T-helper 2 cell (primary cell): ENCODE measurements at regions not wholly inside any gene's neighbourhood (a gene's known extent, or its start where the extent isn't known, plus 50 kb on each side); places are given as distances from the start of the nearest gene placed in this dataset.
"Not testable (repeated sequence)": the region's sequence is repeated elsewhere in the genome, so short reads cannot be mapped to it uniquely, and the experiment has no call there.

Source experiments
- DNase-seq, 5 experiments: peaks; one replicate each; pipeline versions ENCODE4 v3.0.0 to v3.0.0-alpha.2; 2012 to 2022

DNA sequence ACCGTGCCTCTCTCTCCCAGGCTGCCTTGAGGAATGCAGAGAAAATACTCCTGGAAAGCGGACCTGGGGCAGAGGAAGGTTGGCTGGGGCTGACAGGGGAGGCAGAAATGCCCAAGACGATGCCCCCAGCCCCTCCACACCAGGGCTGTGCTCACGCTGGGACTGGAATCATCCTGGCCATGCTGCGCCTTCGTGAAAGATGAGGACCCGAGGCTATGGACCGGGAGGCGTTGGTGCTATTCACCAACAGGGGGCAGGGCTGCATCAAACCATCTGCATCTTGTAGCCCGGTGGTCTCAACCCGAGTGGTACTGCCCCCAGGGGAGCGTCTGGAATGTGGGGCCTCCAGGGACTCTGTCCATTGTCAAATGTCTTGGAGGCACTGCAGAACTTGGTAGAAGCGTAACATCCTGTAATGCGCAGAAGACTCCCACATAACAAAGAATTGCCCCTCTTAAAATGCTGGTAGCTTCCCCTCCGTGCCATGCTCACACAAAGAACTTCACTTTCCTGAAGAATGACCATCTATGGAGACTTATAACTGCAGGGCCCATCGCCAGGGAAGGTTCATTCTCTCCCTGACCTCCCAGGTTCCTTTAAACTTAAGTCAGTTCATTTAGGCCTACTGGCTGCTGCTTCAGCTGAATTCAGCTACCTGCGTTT, 251.2 kb downstream of the RRAGC start:
- DNase-seq, result peak in 1 of 5 experiments; percentile 14

DNA sequence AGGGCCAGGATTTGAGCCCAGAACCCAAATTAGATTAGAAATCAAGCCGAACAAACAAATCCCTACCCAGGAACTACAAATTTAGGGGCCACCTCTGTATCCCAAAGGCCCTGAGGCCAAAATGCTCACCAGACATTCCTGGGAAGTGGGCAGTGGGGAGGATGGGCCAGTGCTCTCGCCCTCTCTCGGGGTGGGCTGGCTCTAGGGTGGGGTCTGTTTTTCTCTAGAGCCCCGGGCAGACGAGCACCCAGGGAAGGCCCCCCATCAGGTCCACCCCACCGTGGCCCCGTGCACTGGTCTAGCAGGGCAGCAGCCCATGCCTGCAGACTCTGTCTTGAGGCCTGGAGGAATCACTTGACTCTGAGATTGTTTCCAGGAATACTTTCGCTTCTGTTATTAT, 252.0 kb downstream of the RRAGC start:
- DNase-seq, result no peak

DNA sequence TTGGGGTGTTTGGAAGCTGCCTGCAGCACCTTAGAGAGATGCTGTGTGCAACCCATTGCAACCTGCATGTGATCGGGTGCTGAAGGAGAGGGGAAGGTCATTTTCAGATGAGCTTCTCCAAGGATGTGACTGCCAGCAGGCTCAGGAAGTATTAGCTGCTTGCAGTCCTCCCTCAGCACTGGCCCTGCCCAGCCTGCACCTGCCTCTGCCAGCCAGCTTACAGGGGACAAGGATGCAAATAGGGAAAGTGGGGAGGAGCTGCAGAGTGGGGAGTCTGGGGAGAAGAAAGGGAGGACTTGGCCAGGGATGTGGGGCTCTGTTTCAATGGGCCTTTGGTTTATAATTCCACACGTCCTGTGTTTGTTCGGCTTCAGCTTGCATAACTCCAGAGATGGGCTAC, 254.5 kb downstream of the RRAGC start:
- DNase-seq, result no peak

DNA sequence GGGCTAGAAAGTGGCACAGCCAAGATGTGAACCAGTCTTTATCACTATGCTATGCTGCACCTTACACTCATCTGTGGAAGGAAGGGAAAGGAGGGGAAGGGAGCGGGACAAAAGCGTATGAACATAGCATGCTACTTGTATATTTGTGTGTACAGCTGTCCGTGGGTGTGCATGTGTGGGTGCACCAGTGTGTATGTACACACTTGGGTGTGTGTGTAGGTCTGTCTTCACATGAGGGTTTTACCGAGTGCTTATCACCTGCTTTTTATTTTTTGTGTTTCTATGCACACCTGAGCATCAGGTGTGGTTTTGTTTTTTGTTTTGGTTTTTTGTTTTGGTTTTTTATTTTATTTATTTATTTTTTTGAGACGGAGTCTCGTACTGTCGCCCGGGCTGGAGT, 255.7 kb downstream of the RRAGC start:
- DNase-seq, result no peak

DNA sequence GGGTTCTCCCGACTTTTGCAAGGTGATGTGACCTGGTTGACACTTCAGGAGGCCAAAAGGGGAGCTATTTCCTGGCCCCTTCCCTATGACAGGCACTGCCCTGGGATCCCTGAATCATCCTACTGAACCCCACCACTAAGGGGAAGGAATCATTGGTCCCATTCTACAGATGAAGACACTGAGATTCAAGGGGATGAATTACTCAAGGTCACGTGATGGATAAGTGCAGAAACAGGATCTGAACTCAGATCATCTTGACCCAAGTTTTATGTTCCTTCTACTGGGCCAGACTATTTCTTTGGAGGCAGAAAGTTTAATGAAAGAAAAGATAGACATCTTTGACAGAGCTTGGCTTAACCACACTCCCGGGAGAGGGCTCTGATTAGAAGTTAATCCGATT, 258.7 kb downstream of the RRAGC start:
- DNase-seq, result no peak

DNA sequence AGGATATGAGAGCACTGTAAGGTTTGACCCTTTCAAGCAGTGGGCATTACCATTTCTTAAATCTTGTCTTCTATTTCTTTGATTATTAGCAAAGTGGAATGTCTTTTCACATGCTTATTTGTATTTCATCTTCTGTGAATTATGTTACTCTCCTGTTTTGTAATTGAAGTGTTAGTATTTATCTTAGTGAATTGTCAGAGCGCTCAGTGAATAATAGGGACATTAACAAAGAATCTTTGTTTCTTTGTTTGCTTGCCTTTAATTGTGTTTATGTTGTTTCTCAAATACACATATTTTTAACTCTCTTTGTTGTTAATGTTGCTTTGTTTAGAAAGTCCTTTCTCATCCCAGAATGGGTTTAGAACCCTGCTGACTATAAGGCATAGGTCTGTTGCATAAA, 259.3 kb downstream of the RRAGC start:
- DNase-seq, result no peak

DNA sequence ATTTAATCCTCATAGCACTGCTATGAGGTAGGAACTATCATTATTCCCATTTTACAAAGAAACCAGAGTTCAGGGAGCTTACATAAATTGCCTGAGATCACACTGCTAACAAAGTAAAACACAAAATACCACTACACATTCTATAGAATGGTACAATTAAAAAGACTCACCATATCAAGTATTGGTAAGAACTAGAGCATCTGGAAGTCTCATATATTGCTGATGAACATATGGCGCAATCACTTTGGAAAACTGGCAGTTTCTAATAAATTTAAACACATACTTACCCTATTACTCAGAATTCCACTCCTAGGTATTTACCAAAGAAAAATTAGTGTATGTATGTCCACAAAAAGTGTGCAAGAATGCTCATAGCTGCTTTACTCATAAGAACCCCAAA, 261.5 kb downstream of the RRAGC start:
- DNase-seq, result no peak

DNA sequence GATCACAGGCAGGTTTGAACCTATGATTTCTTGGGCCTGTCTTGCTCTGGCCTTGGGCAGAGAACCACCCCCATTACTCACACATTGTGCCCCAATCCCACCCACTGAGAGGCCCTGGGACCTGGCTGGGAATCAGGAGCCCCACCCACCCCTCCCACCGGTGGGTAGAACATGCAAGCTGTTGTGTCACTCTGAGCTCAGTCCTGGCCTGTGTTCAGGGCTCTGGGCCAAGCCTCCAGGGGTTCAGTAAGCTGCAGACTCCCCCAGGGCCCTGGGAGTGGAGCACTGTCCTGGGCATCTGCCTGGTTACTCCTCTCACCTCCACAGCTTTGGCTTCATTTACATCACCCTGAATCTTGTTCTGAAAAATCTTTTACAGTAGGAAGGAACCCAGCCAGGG, 270.5 kb downstream of the RRAGC start:
- no peak for DNase-seq

DNA sequence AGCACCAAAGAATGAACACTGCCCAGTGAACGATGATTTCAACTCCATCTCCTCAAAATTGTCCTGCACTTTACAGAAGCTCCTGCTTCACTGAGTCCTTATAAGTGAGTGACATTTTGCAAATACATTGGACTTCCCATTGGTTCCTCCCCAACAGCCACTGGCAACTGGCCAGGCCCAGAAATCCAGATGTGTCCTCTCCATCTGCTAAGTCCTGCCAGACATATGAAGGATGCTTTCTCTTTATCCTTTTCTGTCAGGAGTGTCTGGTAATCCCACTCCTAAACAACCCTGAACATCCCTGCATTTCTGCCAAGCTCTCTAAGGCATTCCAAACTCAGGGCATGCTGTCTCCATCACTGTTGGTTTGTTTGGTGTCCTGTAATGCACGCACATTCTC, 271.8 kb downstream of the RRAGC start:
- no peak for DNase-seq

DNA sequence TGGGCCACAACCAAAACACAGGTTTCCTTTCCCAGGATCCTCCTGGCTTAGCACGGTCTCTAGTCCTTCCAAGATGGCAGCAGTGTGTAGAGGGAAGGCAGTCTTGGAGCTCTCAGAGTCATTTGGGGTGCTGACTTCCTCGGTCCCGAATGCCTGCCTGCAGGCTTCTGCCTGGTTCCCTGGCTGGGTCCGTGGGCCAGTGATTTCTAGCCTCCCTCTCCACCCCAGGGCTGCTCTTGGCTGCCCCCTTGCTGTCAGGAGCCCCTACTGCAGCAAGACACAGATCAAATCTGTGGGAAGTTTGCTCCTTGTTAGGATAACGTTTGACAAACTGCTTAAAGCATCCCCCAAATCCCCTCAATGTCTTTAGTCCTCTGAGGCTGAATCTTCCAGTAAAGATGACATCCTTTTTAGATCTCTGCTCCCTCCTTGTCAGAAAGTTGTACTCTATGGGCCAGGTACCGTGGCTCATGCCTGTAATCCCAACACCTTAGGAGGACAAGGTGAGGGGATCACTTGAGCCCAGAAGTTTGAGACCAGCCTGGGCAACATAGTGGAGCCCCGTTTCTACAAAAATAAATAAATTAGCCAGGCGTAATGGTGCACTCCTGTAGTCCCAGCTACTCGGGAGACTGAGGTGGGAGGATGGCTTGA, 272.5 kb downstream of the RRAGC start:
- peak in 4 of 5 experiments; percentile 9 to 23 (median 16) for DNase-seq

DNA sequence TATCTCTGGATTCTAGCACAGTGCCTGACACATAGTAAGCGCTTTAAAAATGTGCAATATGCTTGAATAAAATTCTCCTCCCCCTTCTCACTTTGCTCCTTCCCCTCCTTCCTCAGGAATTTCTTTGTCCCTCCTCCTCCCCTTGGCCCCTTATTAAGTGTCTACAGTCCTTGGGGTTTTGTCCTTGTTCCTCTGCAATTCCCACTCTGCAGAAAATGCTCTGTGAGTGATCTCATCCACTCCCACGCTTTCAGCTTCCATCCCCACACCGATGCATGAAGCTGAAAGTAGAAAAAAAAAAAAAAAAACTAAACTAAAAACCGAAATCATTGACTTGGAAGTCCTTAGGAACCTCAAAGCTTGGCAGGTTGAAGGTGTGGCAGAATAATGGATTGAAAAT, 273.6 kb downstream of the RRAGC start:
- DNase-seq, result no peak

DNA sequence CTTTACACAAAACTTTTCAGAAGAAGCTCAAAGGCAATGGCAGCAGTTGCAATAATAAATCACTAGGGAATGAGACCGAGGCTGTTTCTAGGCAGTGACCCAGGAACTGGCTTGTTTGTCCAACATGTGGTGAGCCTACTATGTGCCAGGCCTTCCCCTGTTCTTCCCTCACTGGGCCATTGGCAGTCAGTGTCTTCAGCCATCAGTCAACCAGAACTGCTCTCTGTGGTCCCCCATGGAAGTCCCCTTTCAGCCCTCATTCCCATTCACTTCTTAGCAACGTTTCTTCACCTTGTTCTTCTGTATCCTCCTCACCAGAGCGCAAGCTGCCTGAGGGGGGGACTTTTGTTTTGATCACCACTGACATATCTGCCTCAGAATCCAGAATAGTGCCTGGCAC, 274.1 kb downstream of the RRAGC start:
- DNase-seq, result no peak

DNA sequence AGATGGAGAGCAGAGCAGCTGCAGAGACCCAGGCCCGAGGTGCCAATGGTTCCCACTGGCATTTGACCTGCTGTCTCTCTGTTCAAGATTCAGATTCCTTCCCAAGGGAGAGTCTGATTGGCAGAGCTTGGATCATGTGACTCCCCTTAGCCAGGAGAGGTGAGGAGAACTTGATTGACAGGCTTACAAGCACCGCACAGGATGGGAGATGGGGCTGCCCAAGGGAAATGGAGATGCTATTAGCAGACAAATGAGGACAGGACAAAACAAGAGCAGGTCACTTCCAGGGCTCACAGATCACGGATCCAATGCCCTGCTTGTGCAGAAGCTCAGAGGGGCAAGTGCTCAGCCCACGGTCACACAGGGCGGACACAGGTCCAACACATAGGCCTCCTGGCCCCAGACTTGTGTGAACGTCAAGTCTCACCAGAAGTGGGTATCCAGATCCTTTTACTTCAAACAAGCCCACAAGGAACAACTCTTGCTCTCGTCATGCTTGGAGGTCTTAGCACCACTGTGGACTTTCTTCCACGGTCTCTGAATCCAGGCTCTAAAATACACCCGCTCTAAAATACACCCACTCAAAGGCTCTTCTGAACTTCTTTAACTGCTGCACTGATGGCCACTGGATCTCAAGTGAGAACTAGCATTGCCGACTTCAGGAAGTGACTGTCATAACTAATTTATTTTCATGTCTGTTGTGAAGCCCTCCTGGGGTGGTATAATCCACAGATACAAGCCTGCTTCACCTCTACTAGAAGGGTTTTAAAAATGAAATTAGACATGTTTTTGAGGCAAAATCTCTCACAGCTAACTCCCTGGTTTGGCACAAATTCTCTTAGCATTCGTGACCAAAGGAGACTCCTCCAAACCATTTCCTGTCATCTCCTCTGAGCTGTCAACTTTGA, 274.9 kb downstream of the RRAGC start:
- no peak for DNase-seq

DNA sequence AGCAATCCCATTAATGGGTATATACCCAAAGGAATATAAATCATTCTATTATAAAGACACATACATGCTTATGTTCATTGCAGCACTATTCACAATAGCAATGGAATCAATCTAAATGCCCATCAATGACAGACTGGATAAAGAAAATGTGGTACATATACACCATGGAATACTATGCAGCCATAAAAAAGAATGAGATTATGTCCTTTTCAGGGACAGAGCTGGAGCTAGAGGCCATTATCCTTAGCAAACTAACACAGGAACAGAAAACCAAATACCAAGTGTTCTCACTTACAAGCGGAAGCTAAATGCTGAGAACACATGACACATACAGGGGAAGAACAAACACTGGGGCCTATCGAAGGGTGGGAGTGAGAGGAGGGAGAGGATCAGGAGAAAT, 276.3 kb downstream of the RRAGC start:
- not testable (repeated sequence) for DNase-seq

DNA sequence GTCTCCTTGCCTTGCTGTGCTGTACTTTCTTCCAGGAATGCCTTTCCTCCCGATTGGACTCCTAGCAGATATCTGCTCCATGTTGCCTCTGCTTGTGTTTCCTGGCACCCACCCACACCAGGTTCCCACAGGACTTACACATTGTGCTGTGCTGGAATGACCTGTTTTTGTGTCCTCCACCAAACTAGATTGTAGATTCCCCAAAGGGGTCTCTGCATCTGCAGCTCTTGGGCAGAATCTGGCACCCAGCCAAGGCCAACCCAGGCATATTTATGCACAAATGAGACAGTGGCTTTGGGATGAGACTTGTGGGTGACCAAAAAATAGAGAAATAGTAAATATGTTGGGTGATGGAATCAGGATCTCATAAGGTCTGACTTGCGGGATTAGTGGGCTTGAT, 278.2 kb downstream of the RRAGC start:
- no peak for DNase-seq

DNA sequence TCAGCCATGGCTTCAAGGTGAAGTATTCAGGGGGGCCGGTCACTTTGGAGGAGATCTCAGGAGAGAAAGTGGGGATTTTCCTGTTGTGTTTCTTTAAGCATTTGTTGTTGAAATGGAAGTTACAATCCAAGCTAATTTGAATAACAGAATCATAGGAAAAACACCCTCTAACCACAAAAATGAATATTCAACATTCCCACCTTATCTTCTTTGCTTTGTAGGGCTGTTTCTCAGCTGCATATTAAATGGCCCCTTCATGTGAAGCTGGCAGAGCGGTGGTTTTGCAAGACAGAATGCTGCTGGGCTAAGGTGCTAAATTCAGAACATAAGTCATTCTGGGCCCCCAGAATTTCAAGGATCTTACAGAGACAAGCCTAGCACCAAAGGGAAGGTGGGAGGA, 279.0 kb downstream of the RRAGC start:
- DNase-seq, result no peak

DNA sequence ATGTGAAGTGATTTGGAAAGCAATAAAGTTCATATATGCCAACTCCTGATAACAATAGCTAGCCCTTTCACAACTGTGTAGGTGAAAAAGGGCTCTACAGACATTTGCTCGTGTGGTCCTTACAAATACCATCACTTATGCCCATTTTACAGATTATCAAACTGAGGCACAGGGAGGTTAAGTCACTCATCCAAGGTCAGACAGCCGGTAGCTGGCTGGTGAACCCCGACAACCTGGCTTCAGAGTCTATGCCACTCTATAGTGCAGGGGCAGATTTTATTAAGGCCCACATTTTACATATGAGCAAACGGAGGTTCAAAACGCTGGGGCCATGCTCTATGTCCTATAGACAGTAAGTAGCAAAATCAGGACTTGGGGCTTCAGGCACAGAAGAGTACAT, 280.5 kb downstream of the RRAGC start:
- no peak for DNase-seq

DNA sequence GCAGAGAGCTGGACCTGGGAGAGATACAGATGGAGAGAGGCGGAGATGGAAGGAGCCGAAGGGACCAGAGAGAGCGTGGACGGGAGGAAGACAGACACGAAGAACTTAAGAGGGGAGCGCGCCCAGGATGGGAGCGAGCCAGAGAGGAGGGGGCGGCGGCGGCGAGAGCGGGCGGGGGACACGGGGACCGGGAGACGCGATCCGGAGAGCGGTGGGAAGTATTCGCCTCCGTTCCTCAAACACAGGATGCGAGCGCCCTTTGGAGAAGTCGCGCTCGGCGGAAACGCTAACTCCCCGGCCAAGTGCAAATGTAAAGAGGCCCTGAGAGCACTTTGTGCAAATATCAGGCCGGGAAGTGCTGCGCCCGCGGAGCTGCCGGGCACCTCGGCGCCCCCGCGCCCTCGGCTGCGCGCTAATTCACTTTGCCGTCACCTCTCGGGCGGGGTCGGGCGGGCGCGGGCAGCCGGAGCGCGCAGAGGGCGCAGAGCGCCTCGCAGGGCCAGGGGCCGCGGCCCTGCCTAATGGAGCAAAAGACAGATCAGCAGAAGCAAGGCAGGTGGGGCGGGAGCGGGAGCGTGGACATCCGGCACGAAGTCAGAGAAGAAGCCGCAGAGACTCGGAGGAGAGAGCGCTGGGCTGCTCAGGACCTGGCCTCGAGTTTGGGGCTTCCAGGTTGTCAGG, 281.2 kb downstream of the RRAGC start:
- no peak for DNase-seq

DNA sequence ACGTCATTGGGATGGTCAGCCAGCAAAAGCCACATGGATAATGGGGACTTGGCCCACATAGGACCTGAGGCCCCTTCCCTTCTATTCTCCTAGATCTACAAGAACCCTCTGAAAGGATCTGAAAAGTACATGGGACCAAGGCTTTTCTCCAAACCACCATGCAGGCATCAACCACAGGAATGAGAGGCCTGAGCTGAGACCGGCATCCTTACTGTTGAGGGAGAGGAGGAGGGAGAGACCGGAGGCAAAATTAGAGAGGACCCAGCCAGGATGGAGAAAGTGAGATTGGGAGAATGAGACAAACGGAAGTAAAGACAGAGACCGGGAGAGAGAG, 281.7 kb downstream of the RRAGC start:
- DNase-seq, result no peak

DNA sequence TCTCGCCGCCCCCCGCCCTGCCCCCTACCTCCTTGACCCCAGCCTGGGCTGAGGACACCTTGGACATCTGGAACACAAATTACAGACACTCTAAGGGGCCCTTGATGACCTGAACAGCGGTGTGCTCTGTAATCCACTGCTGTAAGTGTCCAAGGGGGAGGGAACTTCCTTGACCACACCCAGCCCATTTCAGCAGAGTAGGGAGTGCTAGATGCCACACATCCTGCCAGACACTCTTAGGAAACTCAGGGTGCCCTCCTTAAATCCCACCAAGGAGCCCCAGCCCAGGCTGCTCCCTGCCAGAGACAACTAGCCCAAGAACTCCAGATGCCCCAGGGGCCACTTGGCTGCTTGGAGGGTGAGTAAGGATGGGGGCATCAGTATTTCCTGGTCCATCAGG, 282.2 kb downstream of the RRAGC start:
- DNase-seq, result no peak

DNA sequence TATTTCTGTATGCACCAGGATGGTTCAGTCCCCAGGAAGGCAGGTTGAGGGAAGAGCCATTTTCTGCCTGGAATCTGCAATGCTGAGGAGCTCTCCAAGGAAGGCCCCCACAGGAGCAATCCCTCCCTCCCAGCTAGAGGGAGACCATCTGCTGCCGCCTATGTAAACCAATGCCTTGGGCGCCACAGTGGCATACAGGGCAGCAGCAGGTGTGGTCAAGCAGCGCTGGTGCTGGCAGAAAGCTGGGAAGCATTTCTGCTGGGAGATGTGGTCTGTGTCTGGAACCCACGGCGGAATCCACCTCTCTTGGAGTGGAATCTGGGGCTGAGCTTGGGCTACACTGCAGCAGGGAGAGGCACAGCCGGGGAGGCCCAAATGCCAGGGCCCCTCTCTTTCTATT, 283.3 kb downstream of the RRAGC start:
- no peak for DNase-seq

DNA sequence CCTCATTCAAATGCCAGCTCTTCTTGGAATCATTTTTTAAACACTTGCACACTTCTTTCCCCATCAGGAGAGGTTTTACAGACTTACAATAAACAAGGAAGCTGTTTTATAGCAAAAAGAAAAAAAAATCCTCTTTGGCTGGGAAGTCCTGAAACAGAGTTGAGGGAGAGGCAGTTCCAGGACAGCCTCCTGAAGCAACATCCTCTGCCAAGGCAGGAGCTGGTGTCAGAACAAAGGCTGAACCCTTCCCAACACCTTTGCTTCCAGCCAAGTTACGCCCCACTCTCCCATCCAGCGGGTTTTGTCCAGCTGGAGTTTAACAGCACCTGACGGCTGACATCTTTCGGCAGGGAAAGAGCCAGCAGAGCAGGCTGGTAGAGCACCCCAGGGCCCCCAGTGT, 287.8 kb downstream of the RRAGC start:
- DNase-seq, result no peak

DNA sequence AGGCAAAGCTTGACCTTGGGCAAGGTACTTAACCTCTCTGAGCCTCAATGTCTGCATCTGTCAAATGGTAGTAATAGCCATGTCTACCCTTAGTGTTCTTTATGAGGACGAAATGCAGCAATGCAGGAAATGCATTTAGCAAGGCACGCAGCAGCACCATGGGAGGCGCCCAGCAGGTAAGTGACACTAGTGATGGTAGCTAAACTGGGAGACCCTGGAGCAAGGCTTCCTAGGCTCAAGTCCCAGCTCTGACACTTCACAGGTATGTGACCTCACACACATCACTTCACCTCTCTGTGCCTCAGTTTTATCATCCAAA, 289.0 kb downstream of the RRAGC start:
- DNase-seq, result no peak
